ENCODE measurements at regions not wholly inside any gene's neighbourhood (a gene's known extent, or its start where the extent isn't known, plus 50 kb on each side); places are given as distances from the start of the nearest gene placed in this dataset.

DNA sequence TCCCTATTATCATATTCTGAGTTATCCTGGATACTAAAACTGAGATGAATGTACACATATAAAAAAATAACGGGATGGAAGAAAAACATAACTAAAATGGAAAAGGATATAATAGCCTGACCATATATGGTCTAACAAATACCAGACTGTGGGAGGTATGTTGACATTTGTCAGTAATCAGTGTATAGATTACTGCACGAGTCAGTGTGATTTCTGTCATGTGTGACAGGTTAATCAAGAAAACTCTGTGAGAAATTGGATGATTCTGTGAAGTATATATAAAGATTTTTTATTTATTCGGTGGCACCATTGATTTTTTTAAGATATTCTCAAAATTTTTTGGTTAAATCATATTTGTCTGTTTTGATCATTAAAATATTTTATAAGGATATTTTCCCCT lies 547.3 kb upstream of the B3GALT2 start:
- TF ChIP-seq, protein P1, sequence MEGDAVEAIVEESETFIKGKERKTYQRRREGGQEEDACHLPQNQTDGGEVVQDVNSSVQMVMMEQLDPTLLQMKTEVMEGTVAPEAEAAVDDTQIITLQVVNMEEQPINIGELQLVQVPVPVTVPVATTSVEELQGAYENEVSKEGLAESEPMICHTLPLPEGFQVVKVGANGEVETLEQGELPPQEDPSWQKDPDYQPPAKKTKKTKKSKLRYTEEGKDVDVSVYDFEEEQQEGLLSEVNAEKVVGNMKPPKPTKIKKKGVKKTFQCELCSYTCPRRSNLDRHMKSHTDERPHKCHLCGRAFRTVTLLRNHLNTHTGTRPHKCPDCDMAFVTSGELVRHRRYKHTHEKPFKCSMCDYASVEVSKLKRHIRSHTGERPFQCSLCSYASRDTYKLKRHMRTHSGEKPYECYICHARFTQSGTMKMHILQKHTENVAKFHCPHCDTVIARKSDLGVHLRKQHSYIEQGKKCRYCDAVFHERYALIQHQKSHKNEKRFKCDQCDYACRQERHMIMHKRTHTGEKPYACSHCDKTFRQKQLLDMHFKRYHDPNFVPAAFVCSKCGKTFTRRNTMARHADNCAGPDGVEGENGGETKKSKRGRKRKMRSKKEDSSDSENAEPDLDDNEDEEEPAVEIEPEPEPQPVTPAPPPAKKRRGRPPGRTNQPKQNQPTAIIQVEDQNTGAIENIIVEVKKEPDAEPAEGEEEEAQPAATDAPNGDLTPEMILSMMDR (IDR thresholded peaks at IDR 0.05; ENCODE audit: extremely low read depth in 1 of 2, insufficient read depth in 1 of 2, low read depth in 1 of 2, low read length in 2 of 2) = no peak
- TF ChIP-seq, protein P2, sequence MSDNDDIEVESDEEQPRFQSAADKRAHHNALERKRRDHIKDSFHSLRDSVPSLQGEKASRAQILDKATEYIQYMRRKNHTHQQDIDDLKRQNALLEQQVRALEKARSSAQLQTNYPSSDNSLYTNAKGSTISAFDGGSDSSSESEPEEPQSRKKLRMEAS (IDR thresholded peaks at IDR 0.05; ENCODE audit: insufficient read depth, insufficient read length) = no peak
- TF ChIP-seq EZH2 (IDR thresholded peaks at IDR 0.05; ENCODE audit: borderline replicate concordance, low read depth, low read length, severe bottlenecking) (no peak), POLR2A (IDR thresholded peaks at IDR 0.05; ENCODE audit: low read depth, low read length) (no peak), POLR2AphosphoS5 (IDR thresholded peaks at IDR 0.05; ENCODE audit: insufficient read depth, low read depth, low read length) (no peak), MYC (IDR thresholded peaks at IDR 0.05; ENCODE audit: low read depth, low read length) (no peak)
